ENCODE measurements at regions not wholly inside any gene's neighbourhood (a gene's known extent, or its start where the extent isn't known, plus 50 kb on each side); places are given as distances from the start of the nearest gene placed in this dataset.

GRCh38 chr4:14800977-14801376 is 201.3 kb upstream of the CPEB2 start:
- TF ChIP-seq CTCF (IDR thresholded peaks at IDR 0.05): no peak
- TF ChIP-seq EZH2 (IDR thresholded peaks at IDR 0.05): no peak
- no peak for TF ChIP-seq EZH2phosphoT487 (IDR thresholded peaks at IDR 0.05)
